GM23338 (cell line): ENCODE measurements at regions not wholly inside any gene's neighbourhood (a gene's known extent, or its start where the extent isn't known, plus 50 kb on each side); places are given as distances from the start of the nearest gene placed in this dataset.

Source experiments
- ATAC-seq: fragments of 200-7000 bp; cut with Tn5 transposase; 3 replicates; pipeline ENCODE4 v1.9.1; 2020
- DNase-seq: peaks from one replicate; pipeline ENCODE4 v3.0.0-alpha.2; 2015; ENCODE audit warnings: low spot score
- H2AFZ ChIP-seq: fragments of 200-600 bp; sonication (generic); 2 replicates; pipeline ENCODE4 v1.8.0; 2016; ENCODE audit warnings: antibody characterized with exemption, mild to moderate bottlenecking, moderate library complexity
- H3F3A ChIP-seq: fragments of 200-600 bp; sonication (generic); replicated peaks from 2 replicates; pipeline ENCODE4 v1.8.0; 2017; ENCODE audit warnings: antibody characterized with exemption, mixed run types, low read depth
- H3K27ac ChIP-seq: fragments of 200-600 bp; sonication (generic); 2 replicates; pipeline ENCODE4 v1.6.1; 2016; ENCODE audit warnings: low read depth
- H3K27me3 ChIP-seq: fragments of 200-600 bp; sonication (generic); 2 replicates; pipeline ENCODE4 v1.8.0; 2016; ENCODE audit warnings: mild to moderate bottlenecking, mixed run types, moderate library complexity; ENCODE audit not compliant: insufficient read depth
- H3K36me3 ChIP-seq: fragments of 200-600 bp; sonication (generic); 2 replicates; pipeline ENCODE4 v1.8.0; 2016; ENCODE audit warnings: mild to moderate bottlenecking; ENCODE audit not compliant: insufficient read depth
- H3K4me1 ChIP-seq: fragments of 200-600 bp; sonication (generic); 2 replicates; pipeline ENCODE4 v1.8.0; 2016; ENCODE audit warnings: mild to moderate bottlenecking, moderate library complexity; ENCODE audit not compliant: insufficient read depth
- H3K4me2 ChIP-seq: fragments of 200-600 bp; sonication (generic); 2 replicates; pipeline ENCODE4 v1.7.1; 2017; ENCODE audit warnings: mixed run types
- H3K4me3 ChIP-seq: fragments of 200-600 bp; sonication (generic); 2 replicates; pipeline ENCODE4 v1.6.1; 2016; ENCODE audit warnings: mixed run types
- H3K79me2 ChIP-seq: fragments of 200-600 bp; sonication (generic); replicated peaks from 2 replicates; pipeline ENCODE4 v1.8.0; 2017; ENCODE audit warnings: mild to moderate bottlenecking; ENCODE audit not compliant: insufficient read depth
- H3K9me2 ChIP-seq: fragments of 200-600 bp; sonication (generic); 2 replicates; pipeline ENCODE4 v1.8.0; 2017; ENCODE audit not compliant: insufficient read depth
- H4K20me1 ChIP-seq: fragments of 200-600 bp; sonication (generic); replicated peaks from 2 replicates; pipeline ENCODE4 v1.8.0; 2017; ENCODE audit warnings: mild to moderate bottlenecking; ENCODE audit not compliant: insufficient read depth
- H3K27ac Mint-ChIP-seq: 2 replicates; pipeline ENCODE4 v1.8.0; 2020; ENCODE audit warnings: inconsistent platforms, mild to moderate bottlenecking, moderate library complexity, mixed read lengths
- H3K27me3 Mint-ChIP-seq: 3 replicates; pipeline ENCODE4 v1.8.0; 2022; ENCODE audit warnings: low read depth, mild to moderate bottlenecking, moderate library complexity, mixed read lengths, inconsistent platforms; ENCODE audit not compliant: insufficient read depth, poor library complexity
- H3K36me3 Mint-ChIP-seq: 3 replicates; pipeline ENCODE4 v1.8.0; 2021; ENCODE audit warnings: low read depth, mild to moderate bottlenecking, inconsistent platforms, moderate library complexity, mixed read lengths
- H3K4me1 Mint-ChIP-seq: 3 replicates; pipeline ENCODE4 v1.8.0; 2020; ENCODE audit warnings: mild to moderate bottlenecking, inconsistent platforms, mixed read lengths
- H3K4me3 Mint-ChIP-seq: 3 replicates; pipeline ENCODE4 v1.8.0; 2021; ENCODE audit warnings: moderate library complexity, mild to moderate bottlenecking, inconsistent platforms, mixed read lengths
- H3K9me3 Mint-ChIP-seq: 3 replicates; pipeline ENCODE4 v1.8.0; 2020; ENCODE audit warnings: moderate library complexity, mild to moderate bottlenecking, inconsistent platforms, mixed read lengths
- CTCF ChIP-seq, 2 experiments: fragments of 200-600 bp in 1 of 2; sonication (generic) in 1 of 2; conservative IDR thresholded peaks; 2 replicates each; pipeline versions ENCODE4 v1.5.1 to v1.6.1; 2016 to 2017; ENCODE audit warnings: antibody characterized with exemption in 2 of 2, low read depth in 2 of 2, mild to moderate bottlenecking in 2 of 2, moderate library complexity in 1 of 2
- EZH2 ChIP-seq: fragments of 200-600 bp; sonication (generic); IDR thresholded peaks from one replicate; pipeline ENCODE4 v1.8.0; 2017; ENCODE audit warnings: antibody characterized with exemption, mild to moderate bottlenecking, low read depth; ENCODE audit not compliant: unreplicated experiment
- REST ChIP-seq: IDR thresholded peaks from one replicate; pipeline ENCODE4 v1.6.1; 2018; ENCODE audit warnings: antibody characterized with exemption; ENCODE audit not compliant: unreplicated experiment
- ZNF462 ChIP-seq: fragments of 250-450 bp; sonication (Bioruptor Pico); IDR thresholded peaks from 2 replicates; pipeline ENCODE4 v1.5.0; 2020; ENCODE audit warnings: mild to moderate bottlenecking, moderate library complexity

- no peaks in the 10 kb centered on the region; the same call in 2 of the 3 replicates for H3K9me3 Mint-ChIP-seq
- no peaks in the 10 kb centered on the region for H3K79me2 ChIP-seq
- H3K27ac ChIP-seq: no peak overlapping the region
- peaks cover 2% of the 10 kb centered on the region for H3K27me3 Mint-ChIP-seq
- H3K4me1 ChIP-seq: 0 out of 2 replicates have a peak, but pooled peaks cover 5% of the 10 kb centered on the region
- H3K4me2 ChIP-seq: no peak overlapping the region
- H2AFZ ChIP-seq: no peak overlapping the region
- ATAC-seq (no peak), DNase-seq (no peak)
- H3K36me3 ChIP-seq: no peaks in the 10 kb centered on the region
- H3K27me3 ChIP-seq: no peaks in the 10 kb centered on the region
- no peak overlapping the region for H3K27ac Mint-ChIP-seq
- H3K36me3 Mint-ChIP-seq: no peaks in the 10 kb centered on the region
- no peaks in the 10 kb centered on the region for H3F3A ChIP-seq
- peaks cover 8% of the 10 kb centered on the region for H3K4me1 Mint-ChIP-seq
- no peak overlapping the region for H3K4me3 ChIP-seq
- H3K9me2 ChIP-seq: no peaks in the 10 kb centered on the region
- no peaks in the 10 kb centered on the region for H4K20me1 ChIP-seq
- TF ChIP-seq EZH2: no peak
- TF ChIP-seq ZNF462 (CRISPR knock-in tag): no peak
- no peak for TF ChIP-seq CTCF (conservative IDR thresholded peaks at IDR 0.05; ENCODE audit: low read depth in 2 of 2)
- no peak for TF ChIP-seq REST
- no peak overlapping the region for H3K4me3 Mint-ChIP-seq
Observed at GRCh38 chr2:12612671-12613070, 104.1 kb upstream of the TRIB2 start.
